ENCODE measurements at regions not wholly inside any gene's neighbourhood (a gene's known extent, or its start where the extent isn't known, plus 50 kb on each side); places are given as distances from the start of the nearest gene placed in this dataset.
"Not testable (repeated sequence)": the region's sequence is repeated elsewhere in the genome, so short reads cannot be mapped to it uniquely, and the experiment has no call there.

GRCh38 chr2:221924576-221924975, 352.5 kb upstream of the EPHA4 start:
- DNase-seq, result no peak

- no peak for DNase-seq
Measured at GRCh38 chr2:221915926-221916325, 343.8 kb upstream of the EPHA4 start.

- no peak for DNase-seq
Measured at GRCh38 chr2:221914334-221914880, 342.3 kb upstream of the EPHA4 start.

- no peak for DNase-seq
Measured at GRCh38 chr2:221911890-221912289, 339.8 kb upstream of the EPHA4 start.

- no peak for DNase-seq
Measured at GRCh38 chr2:221911321-221911720, 339.2 kb upstream of the EPHA4 start.

GRCh38 chr2:221908518-221908917, 336.4 kb upstream of the EPHA4 start:
- DNase-seq, result no peak

- DNase-seq, result no peak
Measured at GRCh38 chr2:221897718-221898117, 325.6 kb upstream of the EPHA4 start.

GRCh38 chr2:221896505-221897151, 324.5 kb upstream of the EPHA4 start:
- DNase-seq, result peak; percentile 17

- peak; percentile 32 for DNase-seq
Measured at GRCh38 chr2:221895366-221896121, 323.4 kb upstream of the EPHA4 start.

- no peak for DNase-seq
Measured at GRCh38 chr2:221893501-221893900, 321.4 kb upstream of the EPHA4 start.

GRCh38 chr2:221892006-221892405, 319.9 kb upstream of the EPHA4 start:
- DNase-seq, result not testable (repeated sequence)

- no peak for DNase-seq
Measured at GRCh38 chr2:221883976-221884375, 311.9 kb upstream of the EPHA4 start.

GRCh38 chr2:221876016-221876415, 303.9 kb upstream of the EPHA4 start:
- no peak for DNase-seq

GRCh38 chr2:221874444-221874843, 302.3 kb upstream of the EPHA4 start:
- DNase-seq, result no peak

GRCh38 chr2:221857719-221858118, 285.6 kb upstream of the EPHA4 start:
- DNase-seq, result no peak

GRCh38 chr2:221853297-221853696, 281.2 kb upstream of the EPHA4 start:
- DNase-seq, result no peak

GRCh38 chr2:221851531-221852045, 279.5 kb upstream of the EPHA4 start:
- DNase-seq, result no peak

- DNase-seq, result no peak
Measured at GRCh38 chr2:221850076-221850475, 278.0 kb upstream of the EPHA4 start.

- no peak for DNase-seq
Measured at GRCh38 chr2:221848286-221848685, 276.2 kb upstream of the EPHA4 start.

- no peak for DNase-seq
Measured at GRCh38 chr2:221845021-221845365, 272.9 kb upstream of the EPHA4 start.

GRCh38 chr2:221844212-221845020, 272.3 kb upstream of the EPHA4 start:
- no peak for DNase-seq

- no peak for DNase-seq
Measured at GRCh38 chr2:221836095-221836494, 264.0 kb upstream of the EPHA4 start.
